Upper lobe of left lung (tissue), 4 donors: ENCODE measurements at regions not wholly inside any gene's neighbourhood (a gene's known extent, or its start where the extent isn't known, plus 50 kb on each side); places are given as distances from the start of the nearest gene placed in this dataset.

ENCODE experiments used
- CTCF ChIP-seq, 6 experiments: fragments of 450-650 bp in 4 of 6; fragments of 200-600 bp in 2 of 6; sonication (generic) in 2 of 6; IDR thresholded peaks; one replicate each; pipeline ENCODE4 v1.5.1; 2016 to 2019; ENCODE audit warnings: antibody characterized with exemption in 6 of 6
- POLR2A ChIP-seq, 4 donors: fragments of 450-650 bp; IDR thresholded peaks; one replicate each; pipeline ENCODE4 v1.5.1; 2016 to 2017; ENCODE audit warnings: antibody characterized with exemption in 4 of 4, mild to moderate bottlenecking in 2 of 4
- POLR2AphosphoS5 ChIP-seq, 2 donors: sonication (generic); formaldehyde crosslinking; IDR thresholded peaks; one replicate each; pipeline ENCODE4 v1.5.1; 2017; ENCODE audit warnings: antibody characterized with exemption in 2 of 2

- TF ChIP-seq POLR2A (IDR thresholded peaks at IDR 0.05) (no peak), CTCF (IDR thresholded peaks at IDR 0.05) (no peak), POLR2AphosphoS5 (IDR thresholded peaks at IDR 0.05) (no peak)
Observed at GRCh38 chr9:82254646-82255367, 266.2 kb downstream of the SPATA31D1 start.
